ENCODE measurements at regions not wholly inside any gene's neighbourhood (a gene's known extent, or its start where the extent isn't known, plus 50 kb on each side); places are given as distances from the start of the nearest gene placed in this dataset.

DNA sequence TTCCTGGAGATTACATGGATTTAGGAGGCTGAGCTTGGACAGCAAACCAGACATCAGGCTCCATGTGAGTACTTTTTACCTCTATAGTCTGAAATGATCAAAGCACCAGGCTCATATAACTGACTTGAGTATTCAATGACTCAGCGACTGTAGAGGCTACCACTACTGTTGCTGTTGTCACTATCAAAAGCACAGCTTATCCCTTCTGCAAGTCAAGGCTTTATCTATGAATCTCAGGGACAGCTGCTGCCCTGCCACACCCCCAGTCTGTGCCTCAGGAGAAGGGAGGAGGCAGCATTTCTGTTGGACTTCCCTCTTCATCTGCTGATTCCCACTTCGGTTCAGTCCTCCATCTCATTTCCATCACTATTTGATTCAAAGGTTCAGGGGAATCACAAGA is 80.5 kb upstream of the CNR1 start:
- TF ChIP-seq, protein P1, sequence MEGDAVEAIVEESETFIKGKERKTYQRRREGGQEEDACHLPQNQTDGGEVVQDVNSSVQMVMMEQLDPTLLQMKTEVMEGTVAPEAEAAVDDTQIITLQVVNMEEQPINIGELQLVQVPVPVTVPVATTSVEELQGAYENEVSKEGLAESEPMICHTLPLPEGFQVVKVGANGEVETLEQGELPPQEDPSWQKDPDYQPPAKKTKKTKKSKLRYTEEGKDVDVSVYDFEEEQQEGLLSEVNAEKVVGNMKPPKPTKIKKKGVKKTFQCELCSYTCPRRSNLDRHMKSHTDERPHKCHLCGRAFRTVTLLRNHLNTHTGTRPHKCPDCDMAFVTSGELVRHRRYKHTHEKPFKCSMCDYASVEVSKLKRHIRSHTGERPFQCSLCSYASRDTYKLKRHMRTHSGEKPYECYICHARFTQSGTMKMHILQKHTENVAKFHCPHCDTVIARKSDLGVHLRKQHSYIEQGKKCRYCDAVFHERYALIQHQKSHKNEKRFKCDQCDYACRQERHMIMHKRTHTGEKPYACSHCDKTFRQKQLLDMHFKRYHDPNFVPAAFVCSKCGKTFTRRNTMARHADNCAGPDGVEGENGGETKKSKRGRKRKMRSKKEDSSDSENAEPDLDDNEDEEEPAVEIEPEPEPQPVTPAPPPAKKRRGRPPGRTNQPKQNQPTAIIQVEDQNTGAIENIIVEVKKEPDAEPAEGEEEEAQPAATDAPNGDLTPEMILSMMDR (IDR thresholded peaks at IDR 0.05) = no peak
- TF ChIP-seq POLR2A (IDR thresholded peaks at IDR 0.05) = no peak
